ENCODE measurements at regions not wholly inside any gene's neighbourhood (a gene's known extent, or its start where the extent isn't known, plus 50 kb on each side); places are given as distances from the start of the nearest gene placed in this dataset.

DNA sequence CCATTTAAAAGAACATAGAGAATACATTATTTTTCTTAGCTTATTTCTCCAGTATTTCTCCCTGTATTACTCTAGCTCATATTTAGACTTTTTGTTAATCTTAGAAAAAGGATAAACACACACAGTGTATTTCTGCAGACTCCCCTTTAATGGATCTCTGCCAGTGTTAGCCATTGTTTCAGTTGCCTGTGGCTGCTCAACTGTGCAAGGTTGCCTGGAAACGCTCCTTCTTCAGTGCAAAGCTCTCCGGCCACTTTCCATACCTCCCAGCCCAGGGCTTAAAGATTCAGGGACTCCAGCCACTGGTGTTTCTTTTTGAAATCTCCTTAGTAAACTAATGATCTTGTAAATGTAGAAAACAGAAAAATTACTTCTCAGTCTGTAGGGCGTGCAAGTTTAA is 104.9 kb downstream of the SLIT2 start:
- peak; percentile 75; the same call in 1 of the 2 replicates for TF ChIP-seq NFIC (IDR thresholded peaks at IDR 0.05)
- TF ChIP-seq, protein P1, sequence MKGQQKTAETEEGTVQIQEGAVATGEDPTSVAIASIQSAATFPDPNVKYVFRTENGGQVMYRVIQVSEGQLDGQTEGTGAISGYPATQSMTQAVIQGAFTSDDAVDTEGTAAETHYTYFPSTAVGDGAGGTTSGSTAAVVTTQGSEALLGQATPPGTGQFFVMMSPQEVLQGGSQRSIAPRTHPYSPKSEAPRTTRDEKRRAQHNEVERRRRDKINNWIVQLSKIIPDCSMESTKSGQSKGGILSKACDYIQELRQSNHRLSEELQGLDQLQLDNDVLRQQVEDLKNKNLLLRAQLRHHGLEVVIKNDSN (IDR thresholded peaks at IDR 0.05): no peak
- TF ChIP-seq CEBPB (IDR thresholded peaks at IDR 0.05): no peak

DNA sequence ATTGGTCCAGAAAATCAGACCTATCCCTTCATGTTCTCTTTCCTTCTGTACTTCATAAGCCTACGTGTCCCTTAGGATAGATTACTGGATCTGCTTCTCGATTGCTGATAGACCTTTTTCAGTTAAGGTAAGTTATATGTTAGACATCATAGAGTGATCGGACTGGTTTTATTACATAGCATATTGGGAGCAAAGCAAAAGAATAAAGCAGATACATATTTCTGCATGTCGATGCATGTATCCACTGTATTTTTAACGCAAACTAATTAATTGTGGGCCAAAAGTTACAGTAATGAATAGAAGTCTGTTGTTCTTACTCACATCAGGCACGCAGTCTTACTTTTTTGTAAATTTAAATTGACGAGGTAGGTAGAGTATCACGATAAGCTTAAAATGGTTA is 106.4 kb downstream of the SLIT2 start:
- TF ChIP-seq CEBPB (IDR thresholded peaks at IDR 0.05) (no peak), TEAD4 (IDR thresholded peaks at IDR 0.05) (no peak), YY1 (IDR thresholded peaks at IDR 0.05; ENCODE audit: low read depth) (no peak), RAD21 (IDR thresholded peaks at IDR 0.05; ENCODE audit: low read depth) (no peak), TCF12 (IDR thresholded peaks at IDR 0.05; ENCODE audit: low read depth) (no peak), TAF1 (IDR thresholded peaks at IDR 0.05; ENCODE audit: low read depth) (no peak), FOXM1 (IDR thresholded peaks at IDR 0.05; ENCODE audit: borderline replicate concordance, low read depth) (no peak), CREB1 (IDR thresholded peaks at IDR 0.05; ENCODE audit: low read depth) (no peak), EP300 (IDR thresholded peaks at IDR 0.05; ENCODE audit: borderline replicate concordance) (no peak), ZBTB7A (IDR thresholded peaks at IDR 0.05; ENCODE audit: low read depth) (no peak), NFIC (IDR thresholded peaks at IDR 0.05) (no peak), EGR1 (IDR thresholded peaks at IDR 0.05) (no peak)
- TF ChIP-seq, protein P2, sequence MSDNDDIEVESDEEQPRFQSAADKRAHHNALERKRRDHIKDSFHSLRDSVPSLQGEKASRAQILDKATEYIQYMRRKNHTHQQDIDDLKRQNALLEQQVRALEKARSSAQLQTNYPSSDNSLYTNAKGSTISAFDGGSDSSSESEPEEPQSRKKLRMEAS (IDR thresholded peaks at IDR 0.05): no peak
- TF ChIP-seq, protein P3, sequence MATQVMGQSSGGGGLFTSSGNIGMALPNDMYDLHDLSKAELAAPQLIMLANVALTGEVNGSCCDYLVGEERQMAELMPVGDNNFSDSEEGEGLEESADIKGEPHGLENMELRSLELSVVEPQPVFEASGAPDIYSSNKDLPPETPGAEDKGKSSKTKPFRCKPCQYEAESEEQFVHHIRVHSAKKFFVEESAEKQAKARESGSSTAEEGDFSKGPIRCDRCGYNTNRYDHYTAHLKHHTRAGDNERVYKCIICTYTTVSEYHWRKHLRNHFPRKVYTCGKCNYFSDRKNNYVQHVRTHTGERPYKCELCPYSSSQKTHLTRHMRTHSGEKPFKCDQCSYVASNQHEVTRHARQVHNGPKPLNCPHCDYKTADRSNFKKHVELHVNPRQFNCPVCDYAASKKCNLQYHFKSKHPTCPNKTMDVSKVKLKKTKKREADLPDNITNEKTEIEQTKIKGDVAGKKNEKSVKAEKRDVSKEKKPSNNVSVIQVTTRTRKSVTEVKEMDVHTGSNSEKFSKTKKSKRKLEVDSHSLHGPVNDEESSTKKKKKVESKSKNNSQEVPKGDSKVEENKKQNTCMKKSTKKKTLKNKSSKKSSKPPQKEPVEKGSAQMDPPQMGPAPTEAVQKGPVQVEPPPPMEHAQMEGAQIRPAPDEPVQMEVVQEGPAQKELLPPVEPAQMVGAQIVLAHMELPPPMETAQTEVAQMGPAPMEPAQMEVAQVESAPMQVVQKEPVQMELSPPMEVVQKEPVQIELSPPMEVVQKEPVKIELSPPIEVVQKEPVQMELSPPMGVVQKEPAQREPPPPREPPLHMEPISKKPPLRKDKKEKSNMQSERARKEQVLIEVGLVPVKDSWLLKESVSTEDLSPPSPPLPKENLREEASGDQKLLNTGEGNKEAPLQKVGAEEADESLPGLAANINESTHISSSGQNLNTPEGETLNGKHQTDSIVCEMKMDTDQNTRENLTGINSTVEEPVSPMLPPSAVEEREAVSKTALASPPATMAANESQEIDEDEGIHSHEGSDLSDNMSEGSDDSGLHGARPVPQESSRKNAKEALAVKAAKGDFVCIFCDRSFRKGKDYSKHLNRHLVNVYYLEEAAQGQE (IDR thresholded peaks at IDR 0.05; ENCODE audit: low read depth): no peak
- TF ChIP-seq, protein P1 (IDR thresholded peaks at IDR 0.05): no peak

DNA sequence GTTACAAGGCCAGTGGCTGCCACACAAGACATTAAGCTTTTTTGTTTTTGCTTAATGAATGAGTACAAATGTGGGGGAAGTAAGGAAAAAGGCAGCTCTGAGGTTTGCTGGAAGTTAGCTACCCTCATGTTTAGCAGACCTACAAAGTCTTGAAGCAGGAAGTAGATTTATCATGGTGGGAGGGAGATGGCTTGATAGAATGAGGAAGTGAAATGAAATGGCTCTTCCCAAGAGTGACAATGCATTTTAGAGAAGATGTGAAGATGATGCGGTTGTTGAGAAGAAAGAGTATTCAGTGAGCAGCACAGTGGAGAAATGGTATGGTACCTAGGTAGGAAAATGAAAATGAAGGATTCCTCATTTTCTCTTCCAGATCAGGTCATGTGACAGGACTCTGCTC is 108.0 kb downstream of the SLIT2 start:
- TF ChIP-seq TEAD4 (IDR thresholded peaks at IDR 0.05) (no peak), ZBTB7A (IDR thresholded peaks at IDR 0.05; ENCODE audit: low read depth) (no peak), CEBPB (IDR thresholded peaks at IDR 0.05) (no peak), YY1 (IDR thresholded peaks at IDR 0.05; ENCODE audit: low read depth) (no peak), RAD21 (IDR thresholded peaks at IDR 0.05; ENCODE audit: low read depth) (no peak), EGR1 (IDR thresholded peaks at IDR 0.05) (no peak)
- TF ChIP-seq, protein P1 (IDR thresholded peaks at IDR 0.05): 0 out of 2 replicates have a peak, but pooled peaks have one; percentile 5
- TF ChIP-seq, protein P2 (IDR thresholded peaks at IDR 0.05): no peak

DNA sequence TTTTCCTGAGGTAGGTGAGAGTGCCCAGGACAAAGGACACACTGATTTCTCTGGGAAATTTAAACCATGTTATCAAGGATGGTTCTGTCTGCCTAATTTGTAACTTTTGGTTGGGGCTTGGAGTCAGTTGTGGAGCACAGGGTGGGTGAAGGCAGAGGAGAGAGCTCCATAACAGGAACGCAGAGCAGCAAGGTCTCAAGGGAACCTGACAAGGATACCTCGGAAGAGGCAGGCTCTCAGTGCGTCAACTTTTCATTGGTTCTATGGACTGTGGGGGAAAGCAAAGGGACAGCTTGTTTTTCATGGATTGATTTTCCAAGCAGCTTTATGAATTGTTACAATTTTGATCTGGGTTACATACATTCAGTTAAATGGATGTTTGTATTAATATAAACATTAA is 110.4 kb downstream of the SLIT2 start:
- TF ChIP-seq TCF12 (IDR thresholded peaks at IDR 0.05; ENCODE audit: low read depth) (no peak), CEBPB (IDR thresholded peaks at IDR 0.05) (no peak), YY1 (IDR thresholded peaks at IDR 0.05; ENCODE audit: low read depth) (no peak), TEAD4 (IDR thresholded peaks at IDR 0.05) (no peak), TAF1 (IDR thresholded peaks at IDR 0.05; ENCODE audit: low read depth) (no peak), FOXM1 (IDR thresholded peaks at IDR 0.05; ENCODE audit: borderline replicate concordance, low read depth) (no peak), EGR1 (IDR thresholded peaks at IDR 0.05) (no peak), ZBTB7A (IDR thresholded peaks at IDR 0.05; ENCODE audit: low read depth) (no peak), NFIC (IDR thresholded peaks at IDR 0.05) (no peak)
- TF ChIP-seq, protein P2 (IDR thresholded peaks at IDR 0.05): no peak

DNA sequence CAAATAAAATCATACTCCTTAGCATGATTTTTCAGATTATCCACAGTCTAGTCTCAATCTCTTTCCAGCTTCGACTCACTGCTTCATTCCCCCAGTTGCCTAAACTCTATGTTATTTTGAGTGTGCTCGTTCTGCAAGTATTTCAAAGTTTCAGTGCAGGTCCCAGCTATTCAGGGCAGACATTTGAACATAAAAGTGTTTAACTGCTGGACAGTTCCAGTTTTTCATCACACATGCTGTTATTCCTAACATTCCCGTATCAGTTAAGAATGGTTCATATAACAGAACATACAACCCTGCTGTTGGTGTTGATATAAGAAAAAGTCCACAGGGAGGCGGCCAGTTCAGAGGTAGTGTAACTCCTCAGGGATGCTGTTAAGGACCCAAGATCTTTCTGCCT is 113.3 kb downstream of the SLIT2 start:
- TF ChIP-seq, protein P3 (IDR thresholded peaks at IDR 0.05; ENCODE audit: low read depth): peak; percentile 60; the same call in 1 of the 2 replicates
- TF ChIP-seq TEAD4 (IDR thresholded peaks at IDR 0.05): no peak

DNA sequence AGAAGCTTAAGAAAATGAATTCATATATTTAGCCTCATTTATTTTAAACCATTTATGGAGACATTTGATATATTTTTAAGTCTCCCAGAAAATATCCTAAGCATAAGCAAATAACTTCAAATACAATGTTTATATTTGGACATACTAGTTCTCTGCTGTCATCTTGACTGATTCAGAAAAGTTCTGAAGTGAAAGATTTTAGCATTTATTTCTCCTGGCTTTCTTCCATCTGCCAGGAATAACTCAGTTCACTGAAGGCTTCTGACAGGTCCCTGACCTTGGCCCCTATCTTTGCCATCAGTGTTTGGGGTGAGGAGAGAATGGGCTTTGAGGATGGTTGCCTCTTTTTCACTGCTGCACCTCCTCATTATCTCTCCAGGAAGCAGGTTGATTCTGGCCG is 115.7 kb downstream of the SLIT2 start:
- TF ChIP-seq NFIC (IDR thresholded peaks at IDR 0.05) (no peak), CREB1 (IDR thresholded peaks at IDR 0.05; ENCODE audit: low read depth) (no peak)
